ENCODE measurements at regions not wholly inside any gene's neighbourhood (a gene's known extent, or its start where the extent isn't known, plus 50 kb on each side); places are given as distances from the start of the nearest gene placed in this dataset.

DNA sequence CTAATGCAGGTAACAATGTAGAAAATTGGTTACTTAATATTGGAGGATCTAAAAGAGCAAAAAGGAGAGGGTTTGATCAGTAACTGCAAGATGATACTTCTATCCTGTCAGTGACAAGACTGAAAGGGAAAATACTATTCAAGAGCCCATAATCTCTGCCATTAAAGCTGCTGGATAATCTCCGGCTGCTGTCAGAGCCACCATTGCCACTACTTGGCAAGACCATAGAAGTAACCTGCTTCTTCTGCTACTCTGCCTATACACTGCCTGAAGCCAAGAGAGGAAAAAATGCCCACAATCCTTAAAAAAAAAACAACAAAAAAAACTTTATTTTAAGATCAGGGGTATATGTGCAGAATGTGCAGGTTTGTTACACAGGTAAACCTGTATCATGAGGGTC is 386.5 kb upstream of the ID4 start:
- Histone ChIP-seq H3K36me3 (ENCODE audit: insufficient read depth, insufficient read length, low read length) (no peaks in the 10 kb centered on the region), H3K4me3 (ENCODE audit: insufficient read length, low read depth) (no peak overlapping the region), H3K9me3 (ENCODE audit: insufficient read depth, low read length) (no peaks in the 10 kb centered on the region), H3K9ac (ENCODE audit: insufficient read length, low read depth) (no peak overlapping the region), H3K27me3 (ENCODE audit: insufficient read depth, insufficient read length) (no peaks in the 10 kb centered on the region), H3K4me1 (ENCODE audit: insufficient read depth, insufficient read length) (no peaks in the 10 kb centered on the region)
- no peak for DNase-seq (ENCODE audit: low read depth, low spot score)
- no peak for TF ChIP-seq SUZ12 (IDR thresholded peaks at IDR 0.05; ENCODE audit: extremely low read depth, insufficient read depth, insufficient read length)
- no peak for TF ChIP-seq YY1 (IDR thresholded peaks at IDR 0.05; ENCODE audit: insufficient read depth, insufficient read length)
- TF ChIP-seq ZNF274 (IDR thresholded peaks at IDR 0.05; ENCODE audit: low read depth, low read length): no peak

GRCh38 chr6:19452495-19452894 is 384.7 kb upstream of the ID4 start:
- Histone ChIP-seq H3K27me3 (ENCODE audit: insufficient read depth, insufficient read length) (no peaks in the 10 kb centered on the region), H3K9me3 (ENCODE audit: insufficient read depth, low read length) (no peaks in the 10 kb centered on the region), H3K9ac (ENCODE audit: insufficient read length, low read depth) (no peak overlapping the region), H3K36me3 (ENCODE audit: insufficient read depth, insufficient read length, low read length) (no peaks in the 10 kb centered on the region), H3K4me3 (ENCODE audit: insufficient read length, low read depth) (no peak overlapping the region), H3K4me1 (ENCODE audit: insufficient read depth, insufficient read length) (no peaks in the 10 kb centered on the region)
- TF ChIP-seq ZNF274 (IDR thresholded peaks at IDR 0.05; ENCODE audit: low read depth, low read length): no peak
- no peak for TF ChIP-seq YY1 (IDR thresholded peaks at IDR 0.05; ENCODE audit: insufficient read depth, insufficient read length)
- TF ChIP-seq SUZ12 (IDR thresholded peaks at IDR 0.05; ENCODE audit: extremely low read depth, insufficient read depth, insufficient read length): no peak
- peak; percentile 6 for DNase-seq (ENCODE audit: low read depth, low spot score)

DNA sequence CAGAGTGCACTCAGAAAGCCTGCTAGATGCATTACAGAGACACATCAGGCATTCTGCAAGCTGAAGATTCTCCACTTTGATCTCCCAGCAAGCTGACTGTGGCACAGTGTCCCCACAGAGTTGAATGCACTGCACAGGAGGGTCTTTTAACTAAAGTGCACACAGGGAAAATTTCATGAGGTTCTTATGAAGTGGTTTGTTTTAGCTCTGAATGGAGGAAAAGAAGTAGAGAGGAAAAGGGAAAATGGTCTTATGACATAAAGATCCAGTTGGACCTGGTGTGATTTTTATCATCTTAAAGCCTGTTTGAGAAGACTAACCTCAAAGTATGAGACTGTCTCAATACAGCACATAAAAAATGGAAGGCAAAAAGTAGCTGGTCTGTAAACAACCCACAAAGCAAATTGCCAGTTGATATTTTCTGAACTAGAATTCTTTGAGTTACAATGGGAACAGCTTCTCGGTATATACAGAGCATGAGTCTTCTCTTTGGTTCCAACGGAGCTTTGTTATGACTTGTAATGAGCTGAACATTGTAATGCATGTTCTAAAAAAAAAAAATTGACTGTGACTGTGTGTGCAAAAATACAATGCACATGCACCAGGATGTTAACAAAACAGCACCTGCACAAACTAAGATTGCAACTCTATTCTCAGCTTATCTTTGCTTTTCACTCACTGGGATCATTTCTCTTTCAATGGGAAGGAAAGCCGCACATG is 383.0 kb upstream of the ID4 start:
- Histone ChIP-seq H3K9me3 (ENCODE audit: insufficient read depth, low read length) (no peaks in the 10 kb centered on the region), H3K9ac (ENCODE audit: insufficient read length, low read depth) (no peak overlapping the region), H3K27me3 (ENCODE audit: insufficient read depth, insufficient read length) (no peaks in the 10 kb centered on the region), H3K36me3 (ENCODE audit: insufficient read depth, insufficient read length, low read length) (no peaks in the 10 kb centered on the region), H3K4me3 (ENCODE audit: insufficient read length, low read depth) (no peak overlapping the region), H3K4me1 (ENCODE audit: insufficient read depth, insufficient read length) (no peaks in the 10 kb centered on the region)
- DNase-seq (ENCODE audit: low read depth, low spot score): no peak
- TF ChIP-seq YY1 (IDR thresholded peaks at IDR 0.05; ENCODE audit: insufficient read depth, insufficient read length) (no peak), ZNF274 (IDR thresholded peaks at IDR 0.05; ENCODE audit: low read depth, low read length) (no peak), SUZ12 (IDR thresholded peaks at IDR 0.05; ENCODE audit: extremely low read depth, insufficient read depth, insufficient read length) (no peak)

- DNase-seq (ENCODE audit: low read depth, low spot score): no peak
- Histone ChIP-seq H3K9me3 (ENCODE audit: insufficient read depth, low read length) (no peaks in the 10 kb centered on the region), H3K27me3 (ENCODE audit: insufficient read depth, insufficient read length) (no peaks in the 10 kb centered on the region), H3K9ac (ENCODE audit: insufficient read length, low read depth) (no peak overlapping the region), H3K4me3 (ENCODE audit: insufficient read length, low read depth) (no peak overlapping the region), H3K4me1 (ENCODE audit: insufficient read depth, insufficient read length) (no peaks in the 10 kb centered on the region), H3K36me3 (ENCODE audit: insufficient read depth, insufficient read length, low read length) (no peaks in the 10 kb centered on the region)
- no peak for TF ChIP-seq SUZ12 (IDR thresholded peaks at IDR 0.05; ENCODE audit: extremely low read depth, insufficient read depth, insufficient read length)
- no peak for TF ChIP-seq YY1 (IDR thresholded peaks at IDR 0.05; ENCODE audit: insufficient read depth, insufficient read length)
- TF ChIP-seq ZNF274 (IDR thresholded peaks at IDR 0.05; ENCODE audit: low read depth, low read length): no peak
Observed at GRCh38 chr6:19454721-19455392, 382.3 kb upstream of the ID4 start.

- Histone ChIP-seq H3K27me3 (ENCODE audit: insufficient read depth, insufficient read length) (no peaks in the 10 kb centered on the region), H3K4me3 (ENCODE audit: insufficient read length, low read depth) (no peak overlapping the region), H3K9me3 (ENCODE audit: insufficient read depth, low read length) (no peaks in the 10 kb centered on the region), H3K36me3 (ENCODE audit: insufficient read depth, insufficient read length, low read length) (no peaks in the 10 kb centered on the region), H3K9ac (ENCODE audit: insufficient read length, low read depth) (no peak overlapping the region), H3K4me1 (ENCODE audit: insufficient read depth, insufficient read length) (no peaks in the 10 kb centered on the region)
- TF ChIP-seq YY1 (IDR thresholded peaks at IDR 0.05; ENCODE audit: insufficient read depth, insufficient read length) (no peak), SUZ12 (IDR thresholded peaks at IDR 0.05; ENCODE audit: extremely low read depth, insufficient read depth, insufficient read length) (no peak), ZNF274 (IDR thresholded peaks at IDR 0.05; ENCODE audit: low read depth, low read length) (no peak)
- DNase-seq (ENCODE audit: low read depth, low spot score): no peak
Observed at GRCh38 chr6:19463250-19463649, 373.9 kb upstream of the ID4 start.

DNA sequence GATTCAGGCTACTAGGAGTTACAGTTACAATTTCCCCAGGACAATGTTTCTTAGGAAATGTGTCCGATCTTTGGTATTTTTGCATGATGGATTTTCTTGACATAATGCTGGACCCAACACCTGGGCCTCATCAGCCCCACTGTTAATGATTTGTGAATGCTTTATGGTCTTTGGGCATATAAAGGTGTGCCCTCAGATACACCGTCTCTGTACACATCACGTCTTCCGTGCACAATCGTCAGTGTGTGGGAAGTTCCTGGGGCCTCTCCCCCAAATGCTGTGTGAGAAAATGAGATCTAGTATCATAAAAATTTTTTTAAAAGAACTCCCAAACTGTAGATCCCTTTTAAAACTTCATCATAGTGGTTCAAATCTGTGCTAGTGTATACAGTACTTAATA is 373.2 kb upstream of the ID4 start:
- Histone ChIP-seq H3K9ac (ENCODE audit: insufficient read length, low read depth) (no peak overlapping the region), H3K27me3 (ENCODE audit: insufficient read depth, insufficient read length) (no peaks in the 10 kb centered on the region), H3K4me3 (ENCODE audit: insufficient read length, low read depth) (no peak overlapping the region), H3K9me3 (ENCODE audit: insufficient read depth, low read length) (no peaks in the 10 kb centered on the region), H3K36me3 (ENCODE audit: insufficient read depth, insufficient read length, low read length) (no peaks in the 10 kb centered on the region), H3K4me1 (ENCODE audit: insufficient read depth, insufficient read length) (no peaks in the 10 kb centered on the region)
- no peak for DNase-seq (ENCODE audit: low read depth, low spot score)
- TF ChIP-seq YY1 (IDR thresholded peaks at IDR 0.05; ENCODE audit: insufficient read depth, insufficient read length) (no peak), ZNF274 (IDR thresholded peaks at IDR 0.05; ENCODE audit: low read depth, low read length) (no peak), SUZ12 (IDR thresholded peaks at IDR 0.05; ENCODE audit: extremely low read depth, insufficient read depth, insufficient read length) (no peak)

DNA sequence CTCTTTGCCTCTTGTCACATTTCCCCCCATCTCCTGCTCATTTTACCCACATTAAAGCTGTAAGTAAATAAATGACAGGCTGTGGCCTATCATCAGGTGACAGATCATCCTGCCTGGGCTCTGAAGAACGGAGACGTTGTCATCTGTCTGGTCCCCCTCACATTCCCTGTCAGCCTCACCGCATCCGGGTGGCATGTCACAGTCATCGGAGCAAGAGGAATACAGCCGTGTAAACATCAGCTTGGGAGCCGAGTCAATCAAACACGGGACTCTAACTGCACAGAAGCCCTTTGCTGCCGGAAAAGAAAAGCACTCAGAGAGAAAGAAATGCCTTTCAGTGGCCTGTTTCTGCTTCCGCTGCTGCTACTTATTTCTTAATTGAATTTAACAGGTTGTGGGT is 371.9 kb upstream of the ID4 start:
- Histone ChIP-seq H3K4me3 (ENCODE audit: insufficient read length, low read depth) (no peak overlapping the region), H3K9me3 (ENCODE audit: insufficient read depth, low read length) (no peaks in the 10 kb centered on the region), H3K36me3 (ENCODE audit: insufficient read depth, insufficient read length, low read length) (no peaks in the 10 kb centered on the region), H3K4me1 (ENCODE audit: insufficient read depth, insufficient read length) (no peaks in the 10 kb centered on the region), H3K9ac (ENCODE audit: insufficient read length, low read depth) (no peak overlapping the region), H3K27me3 (ENCODE audit: insufficient read depth, insufficient read length) (no peaks in the 10 kb centered on the region)
- DNase-seq (ENCODE audit: low read depth, low spot score): no peak
- TF ChIP-seq SUZ12 (IDR thresholded peaks at IDR 0.05; ENCODE audit: extremely low read depth, insufficient read depth, insufficient read length) (no peak), YY1 (IDR thresholded peaks at IDR 0.05; ENCODE audit: insufficient read depth, insufficient read length) (no peak), ZNF274 (IDR thresholded peaks at IDR 0.05; ENCODE audit: low read depth, low read length) (no peak)

Data from NT2/D1 (cell line).